ENCODE measurements at regions not wholly inside any gene's neighbourhood (a gene's known extent, or its start where the extent isn't known, plus 50 kb on each side); places are given as distances from the start of the nearest gene placed in this dataset.
"Not testable (repeated sequence)": the region's sequence is repeated elsewhere in the genome, so short reads cannot be mapped to it uniquely, and the experiment has no call there.

- ChIA-PET POLR2A (no interaction called here), CTCF (no interaction called here)
- Mint-ChIP-seq H3K27ac (no peak overlapping the region), H3K4me1 (ENCODE audit: low read depth) (no peaks in the 10 kb centered on the region), H3K9me3 (ENCODE audit: insufficient read depth) (no peaks in the 10 kb centered on the region), H3K27me3 (ENCODE audit: low read depth) (peaks cover 9% of the 10 kb centered on the region), H3K36me3 (ENCODE audit: low read depth) (no peaks in the 10 kb centered on the region), H3K4me3 (no peak overlapping the region)
- DNase-seq (no peak), ATAC-seq (no peak)
These were observed 63.4 kb upstream of the PITX1 start for GRCh38 chr5:135097390-135097789.

- ATAC-seq (no peak), DNase-seq (no peak)
- Mint-ChIP-seq H3K27me3 (ENCODE audit: low read depth) (peaks cover 9% of the 10 kb centered on the region), H3K4me1 (ENCODE audit: low read depth) (no peaks in the 10 kb centered on the region), H3K4me3 (no peak overlapping the region), H3K9me3 (ENCODE audit: insufficient read depth) (no peaks in the 10 kb centered on the region), H3K36me3 (ENCODE audit: low read depth) (no peaks in the 10 kb centered on the region), H3K27ac (no peak overlapping the region)
- POLR2A ChIA-PET, result no interaction called here
- CTCF ChIA-PET, result no interaction called here
These were observed 61.8 kb upstream of the PITX1 start for GRCh38 chr5:135095871-135096270.

GRCh38 chr5:135095052-135095715, 61.2 kb upstream of the PITX1 start:
- Mint-ChIP-seq H3K9me3 (ENCODE audit: insufficient read depth) (no peaks in the 10 kb centered on the region), H3K27ac (no peak overlapping the region), H3K4me3 (no peak overlapping the region), H3K27me3 (ENCODE audit: low read depth) (peaks cover 9% of the 10 kb centered on the region), H3K36me3 (ENCODE audit: low read depth) (no peaks in the 10 kb centered on the region), H3K4me1 (ENCODE audit: low read depth) (no peaks in the 10 kb centered on the region)
- POLR2A ChIA-PET, result no interaction called here
- CTCF ChIA-PET, result no interaction called here
- no peak for ATAC-seq
- no peak for DNase-seq

- no peaks in the 10 kb centered on the region for H3K9me3 Mint-ChIP-seq (ENCODE audit: insufficient read depth)
- H3K36me3 Mint-ChIP-seq (ENCODE audit: low read depth), result no peaks in the 10 kb centered on the region
- no peak overlapping the region for H3K27ac Mint-ChIP-seq
- CTCF ChIA-PET, result no interaction called here
- H3K4me3 Mint-ChIP-seq, result no peak overlapping the region
- no peak for ATAC-seq
- H3K27me3 Mint-ChIP-seq (ENCODE audit: low read depth), result peaks cover 13% of the 10 kb centered on the region
- POLR2A ChIA-PET, result no interaction called here
- DNase-seq, result no peak
- no peaks in the 10 kb centered on the region for H3K4me1 Mint-ChIP-seq (ENCODE audit: low read depth)
These were observed 60.5 kb upstream of the PITX1 start for GRCh38 chr5:135094339-135095051.

- POLR2A ChIA-PET; H3K4me3 Mint-ChIP-seq; CTCF ChIA-PET; H3K27ac Mint-ChIP-seq; DNase-seq; ATAC-seq; H3K36me3 Mint-ChIP-seq (ENCODE audit: low read depth); H3K4me1 Mint-ChIP-seq (ENCODE audit: low read depth); H3K9me3 Mint-ChIP-seq (ENCODE audit: insufficient read depth): not testable (repeated sequence)
- peaks cover 20% of the 10 kb centered on the region for H3K27me3 Mint-ChIP-seq (ENCODE audit: low read depth)
These were observed 59.5 kb upstream of the PITX1 start for GRCh38 chr5:135093483-135093882.

- ATAC-seq, result no peak
- H3K4me1 Mint-ChIP-seq (ENCODE audit: low read depth), result no peaks in the 10 kb centered on the region
- peaks cover 18% of the 10 kb centered on the region for H3K27me3 Mint-ChIP-seq (ENCODE audit: low read depth)
- no peak overlapping the region for H3K27ac Mint-ChIP-seq
- no peak overlapping the region for H3K4me3 Mint-ChIP-seq
- no peaks in the 10 kb centered on the region for H3K9me3 Mint-ChIP-seq (ENCODE audit: insufficient read depth)
- ChIA-PET CTCF (no interaction called here), POLR2A (no interaction called here)
- DNase-seq, result no peak
- H3K36me3 Mint-ChIP-seq (ENCODE audit: low read depth), result no peaks in the 10 kb centered on the region
These were observed 58.4 kb upstream of the PITX1 start for GRCh38 chr5:135092476-135092875.

GRCh38 chr5:135091286-135091685, 57.3 kb upstream of the PITX1 start:
- no peaks in the 10 kb centered on the region for H3K9me3 Mint-ChIP-seq (ENCODE audit: insufficient read depth)
- no peaks in the 10 kb centered on the region for H3K4me1 Mint-ChIP-seq (ENCODE audit: low read depth)
- H3K4me3 Mint-ChIP-seq, result no peak overlapping the region
- ChIA-PET POLR2A (no interaction called here), CTCF (no interaction called here)
- peaks cover 11% of the 10 kb centered on the region for H3K27me3 Mint-ChIP-seq (ENCODE audit: low read depth)
- ATAC-seq (no peak), DNase-seq (no peak)
- no peak overlapping the region for H3K27ac Mint-ChIP-seq
- no peaks in the 10 kb centered on the region for H3K36me3 Mint-ChIP-seq (ENCODE audit: low read depth)

- peaks cover 11% of the 10 kb centered on the region for H3K27me3 Mint-ChIP-seq (ENCODE audit: low read depth)
- ChIA-PET POLR2A (no interaction called here), CTCF (no interaction called here)
- H3K9me3 Mint-ChIP-seq (ENCODE audit: insufficient read depth), result no peaks in the 10 kb centered on the region
- no peaks in the 10 kb centered on the region for H3K4me1 Mint-ChIP-seq (ENCODE audit: low read depth)
- no peak overlapping the region for H3K4me3 Mint-ChIP-seq
- H3K36me3 Mint-ChIP-seq (ENCODE audit: low read depth), result no peaks in the 10 kb centered on the region
- no peak for ATAC-seq
- H3K27ac Mint-ChIP-seq, result no peak overlapping the region
- no peak for DNase-seq
These were observed 55.9 kb upstream of the PITX1 start for GRCh38 chr5:135089912-135090311.

GRCh38 chr5:135088911-135089310, 54.9 kb upstream of the PITX1 start:
- ATAC-seq (no peak), DNase-seq (no peak)
- Mint-ChIP-seq H3K27me3 (ENCODE audit: low read depth) (peaks cover 15% of the 10 kb centered on the region), H3K36me3 (ENCODE audit: low read depth) (no peaks in the 10 kb centered on the region), H3K4me1 (ENCODE audit: low read depth) (no peaks in the 10 kb centered on the region), H3K4me3 (no peak overlapping the region), H3K27ac (no peak overlapping the region), H3K9me3 (ENCODE audit: insufficient read depth) (no peaks in the 10 kb centered on the region)
- CTCF ChIA-PET, result no interaction called here
- POLR2A ChIA-PET, result no interaction called here

- DNase-seq (no peak), ATAC-seq (no peak)
- Mint-ChIP-seq H3K27ac (no peak overlapping the region), H3K4me1 (ENCODE audit: low read depth) (no peaks in the 10 kb centered on the region), H3K4me3 (no peak overlapping the region), H3K9me3 (ENCODE audit: insufficient read depth) (no peaks in the 10 kb centered on the region), H3K27me3 (ENCODE audit: low read depth) (peaks cover 15% of the 10 kb centered on the region), H3K36me3 (ENCODE audit: low read depth) (no peaks in the 10 kb centered on the region)
- CTCF ChIA-PET, result no interaction called here
- POLR2A ChIA-PET, result no interaction called here
These were observed 53.9 kb upstream of the PITX1 start for GRCh38 chr5:135087950-135088349.

- Mint-ChIP-seq H3K36me3 (ENCODE audit: low read depth) (no peaks in the 10 kb centered on the region), H3K27ac (no peak overlapping the region), H3K9me3 (ENCODE audit: insufficient read depth) (no peaks in the 10 kb centered on the region), H3K4me3 (no peak overlapping the region), H3K27me3 (ENCODE audit: low read depth) (peaks cover 15% of the 10 kb centered on the region), H3K4me1 (ENCODE audit: low read depth) (no peaks in the 10 kb centered on the region)
- ATAC-seq (no peak), DNase-seq (no peak)
- CTCF ChIA-PET, result no interaction called here
- POLR2A ChIA-PET, result no interaction called here
These were observed 52.1 kb upstream of the PITX1 start for GRCh38 chr5:135085936-135086725.

GRCh38 chr5:135085133-135085935, 51.3 kb upstream of the PITX1 start:
- H3K27ac Mint-ChIP-seq, result no peak overlapping the region
- no peak for ATAC-seq
- no peaks in the 10 kb centered on the region for H3K4me1 Mint-ChIP-seq (ENCODE audit: low read depth)
- ChIA-PET CTCF (no interaction called here), POLR2A (no interaction called here)
- peaks cover 4% of the 10 kb centered on the region for H3K9me3 Mint-ChIP-seq (ENCODE audit: insufficient read depth)
- H3K27me3 Mint-ChIP-seq (ENCODE audit: low read depth), result peaks cover 15% of the 10 kb centered on the region
- H3K4me3 Mint-ChIP-seq, result no peak overlapping the region
- DNase-seq, result no peak
- H3K36me3 Mint-ChIP-seq (ENCODE audit: low read depth), result no peaks in the 10 kb centered on the region
